HepG2 (cell line): ENCODE measurements at regions not wholly inside any gene's neighbourhood (a gene's known extent, or its start where the extent isn't known, plus 50 kb on each side); places are given as distances from the start of the nearest gene placed in this dataset.

ENCODE experiments used
- ATAC-seq: fragments of 200-7000 bp; cut with Tn5 transposase; 3 replicates; pipeline ENCODE4 v1.9.1; 2020; ENCODE audit warnings: mild to moderate bottlenecking, moderate library complexity
- BruUV-seq: library from RNA; stranded (reverse); fragments of 400-500 nt; replicated peaks from 2 replicates; lab custom pipeline; 2021; lab: Mats Ljungman, UMichigan
- CTCF ChIA-PET: fragments of 300-600 bp; formaldehyde crosslinking; extraction: SDS; loops from one replicate; lab custom pipeline; 2021; ENCODE audit warnings: low total read pairs, inconsistent platforms, low intra/inter-chr PET ratio; lab: Yijun Ruan, JAX
- POLR2A ChIA-PET: fragments of 350-600 bp; sonication (Branson Sonifier 250); formaldehyde crosslinking; loops from one replicate; lab custom pipeline; 2020; ENCODE audit warnings: antibody characterized with exemption, inconsistent platforms; lab: Yijun Ruan, JAX
- DNase-seq: peaks from one replicate; pipeline ENCODE4 v3.0.0-alpha.2; 2015; ENCODE audit warnings: low spot score
- FAIRE-seq: peaks from 3 replicates; lab custom pipeline; 2011; peaks lifted over from hg19 to GRCh38; lab: Jason Lieb, UNC
- H2AFZ ChIP-seq: one replicate; pipeline ENCODE4 v1.6.1; 2011; ENCODE audit warnings: low read length, inconsistent platforms
- H3K27ac ChIP-seq: fragments of 300-600 bp; 3 replicates; pipeline ENCODE4 v1.8.0; 2011; ENCODE audit warnings: mixed run types, mild to moderate bottlenecking, mixed read lengths, low read length, inconsistent platforms; ENCODE audit not compliant: insufficient read depth; ENCODE audit errors: extremely low read length
- H3K27me3 ChIP-seq, 2 experiments: fragments of 200-600 bp in 1 of 2; 2 replicates in 1 of 2; 3 replicates in 1 of 2; pipeline versions ENCODE4 v1.6.0 to v1.8.0; 2011; ENCODE audit warnings: low read length in 2 of 2, mild to moderate bottlenecking in 2 of 2, moderate library complexity in 2 of 2, inconsistent platforms in 1 of 2; ENCODE audit not compliant: insufficient read depth in 2 of 2, control insufficient read depth in 1 of 2
- H3K36me3 ChIP-seq, 2 experiments: fragments of 200-600 bp in 1 of 2; replicated peaks in 1 of 2; 2 replicates in 1 of 2; 3 replicates in 1 of 2; pipeline versions ENCODE4 v1.5.1 to v1.8.0; 2011; ENCODE audit warnings: low read length in 2 of 2, inconsistent platforms in 1 of 2; ENCODE audit not compliant: insufficient read depth in 2 of 2, control insufficient read depth in 1 of 2
- H3K4me1 ChIP-seq: 2 replicates; pipeline ENCODE4 v1.5.1; 2012; ENCODE audit warnings: low read length, inconsistent platforms; ENCODE audit not compliant: insufficient read depth
- H3K4me2 ChIP-seq: 2 replicates; pipeline ENCODE4 v1.6.0; 2011; ENCODE audit warnings: low read depth, low read length, inconsistent platforms
- H3K4me3 ChIP-seq, 3 experiments: fragments of 200-600 bp in 1 of 3; sonication (generic), shearing (Covaris generic) in 1 of 3; replicated peaks in 1 of 3; 2 replicates each; pipeline ENCODE4 v1.5.1; 2011 to 2016; ENCODE audit warnings: low read length in 3 of 3, inconsistent platforms in 2 of 3, low read depth in 2 of 3, mild to moderate bottlenecking in 2 of 3, control low read depth in 1 of 3, mixed read lengths in 1 of 3; ENCODE audit not compliant: insufficient read depth in 1 of 3
- H3K79me2 ChIP-seq: one replicate; pipeline ENCODE4 v1.6.1; 2011; ENCODE audit warnings: low read length, inconsistent platforms; ENCODE audit not compliant: insufficient read depth
- H3K9ac ChIP-seq: 2 replicates; pipeline ENCODE4 v1.6.0; 2011; ENCODE audit warnings: mild to moderate bottlenecking, low read depth, low read length, inconsistent platforms; ENCODE audit not compliant: insufficient read depth
- H3K9me3 ChIP-seq: 2 replicates; pipeline ENCODE4 v1.5.1; 2012; ENCODE audit warnings: mild to moderate bottlenecking, low read length
- H4K20me1 ChIP-seq: 2 replicates; pipeline ENCODE4 v1.6.0; 2011; ENCODE audit warnings: inconsistent platforms, mild to moderate bottlenecking, low read length, moderate library complexity; ENCODE audit not compliant: insufficient read depth
- GLI4 ChIP-seq: sonication (generic); formaldehyde crosslinking; IDR thresholded peaks from 2 replicates; pipeline ENCODE4 v1.5.1; 2020; ENCODE audit warnings: missing genetic modification reagents, mild to moderate bottlenecking, moderate library complexity, borderline replicate concordance
- MYPOP ChIP-seq: sonication (generic); formaldehyde crosslinking; IDR thresholded peaks from 2 replicates; pipeline ENCODE4 v1.8.1; 2023; ENCODE audit warnings: mild to moderate bottlenecking, moderate library complexity, missing genetic modification reagents
- NBN ChIP-seq: fragments of 450-650 bp; conservative IDR thresholded peaks from 2 replicates; pipeline ENCODE4 v1.6.1; 2017
- POLR2AphosphoS2 ChIP-seq: IDR thresholded peaks from 2 replicates; pipeline ENCODE4 v1.6.1; 2011; ENCODE audit warnings: low read depth, low read length, improper control_type of control experiment
- TMF1 ChIP-seq: sonication (generic); formaldehyde crosslinking; IDR thresholded peaks from 2 replicates; pipeline ENCODE4 v1.8.1; 2022; ENCODE audit warnings: low read depth, missing genetic modification reagents
- ZBTB33 ChIP-seq: sonication (generic); formaldehyde crosslinking; IDR thresholded peaks from 2 replicates; pipeline ENCODE4 v1.4.0; 2020; ENCODE audit warnings: missing genetic modification reagents
- WGBS: methylation state at CpG from one replicate; pipeline ENCODE4 v1.1.6; 2017; ENCODE audit warnings: low lambda C conversion rate; 5-methylcytosine and 5-hydroxymethylcytosine counted together
- in situ Hi-C: cut with HindIII; loops from 2 replicates; pipeline ENCODE4 v1.10.0; 2017; ENCODE audit warnings: low pct_unique_long_range_greater_than_20kb; ENCODE audit not compliant: extremely low pct_ligation_motif_present
- intact Hi-C: fragments of 100-400 bp; cut with micrococcal nuclease; formaldehyde crosslinking; loops from one replicate; pipeline ENCODE4 v1.10.0; 2022; ENCODE audit not compliant: unreplicated experiment

- TF ChIP-seq MYPOP: no peak
- TF ChIP-seq TMF1 (CRISPR knock-in tag): no peak
- TF ChIP-seq NBN: no peak
- TF ChIP-seq GLI4 (CRISPR knock-in tag): no peak
- TF ChIP-seq ZBTB33 (CRISPR knock-in tag): no peak
- no peak for TF ChIP-seq POLR2AphosphoS2
- DNase-seq: no peak
- Histone ChIP-seq H2AFZ (no peak overlapping the region), H3K9ac (no peak overlapping the region), H3K4me2 (no peak overlapping the region), H3K79me2 (no peaks in the 10 kb centered on the region), H3K27me3 (peaks cover 0 to 13% of the 10 kb centered on the region in 2 experiments; a peak in 4 of 5 replicates), H3K4me3 (no peak overlapping the region), H3K4me1 (peaks cover 6% of the 10 kb centered on the region; the same call in 1 of the 2 replicates), H3K36me3 (no peaks in the 10 kb centered on the region), H3K9me3 (no peaks in the 10 kb centered on the region), H3K27ac (no peak overlapping the region), H4K20me1 (no peaks in the 10 kb centered on the region)
- in situ Hi-C loops: no loop called here
- FAIRE-seq: no peak
- no peak for ATAC-seq
- POLR2A ChIA-PET: no interaction called here
- 16% methylated on average over 6 of the region's 9 CpGs for WGBS
- CTCF ChIA-PET: no interaction called here
- BruUV-seq: no TSS peak
- intact Hi-C loops: no loop called here
These were observed 311.5 kb downstream of the TLE3 start for GRCh38 chr15:69786136-69786701.
